ENCODE measurements at regions not wholly inside any gene's neighbourhood (a gene's known extent, or its start where the extent isn't known, plus 50 kb on each side); places are given as distances from the start of the nearest gene placed in this dataset.

DNA sequence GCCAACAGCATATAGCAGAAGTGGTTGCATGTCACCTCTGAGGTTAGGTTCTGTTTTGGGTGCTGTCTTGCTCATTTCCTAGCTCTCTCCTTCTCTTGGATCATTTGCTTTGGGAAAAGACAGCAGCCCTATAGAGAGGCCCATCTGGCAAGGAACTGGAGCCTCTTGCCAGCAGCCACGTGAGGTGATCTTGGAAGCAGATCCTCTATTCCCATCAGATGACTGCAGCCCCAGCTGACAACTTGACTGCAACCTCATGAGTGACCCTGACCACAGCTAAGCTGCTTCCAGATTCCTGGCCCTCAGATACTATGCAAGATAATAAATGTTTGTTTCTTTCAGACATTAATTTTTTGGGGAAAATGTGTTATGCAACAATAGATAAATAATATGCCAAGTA lies 213.3 kb upstream of the HS3ST4 start:
- WGBS (ENCODE audit: insufficient coverage, low lambda C conversion rate): no CpG with 5 or more reads among the region's 1 CpG

DNA sequence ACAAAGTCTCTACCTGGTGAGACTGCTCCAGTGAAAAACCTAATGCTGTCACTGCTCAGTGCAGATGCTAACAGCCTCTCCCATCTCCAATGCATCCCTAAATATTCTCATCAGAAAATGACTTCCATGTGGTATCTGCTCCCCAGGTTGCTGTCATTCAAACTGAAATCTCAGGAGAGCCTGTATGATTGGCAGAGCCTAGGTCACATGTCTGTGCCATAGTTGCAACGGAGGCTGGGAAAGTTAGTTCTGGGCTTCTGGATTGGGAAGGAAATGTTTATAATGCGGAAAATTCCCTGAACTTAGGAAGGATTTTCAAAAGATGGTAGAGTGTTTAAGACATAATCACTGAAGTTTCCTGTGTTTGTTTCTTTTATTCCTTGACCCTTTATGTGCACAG lies 206.4 kb upstream of the ZKSCAN2 start:
- no peaks in the 10 kb centered on the region for H3K36me3 ChIP-seq (ENCODE audit: control insufficient read depth, insufficient read depth, low read length)
- H3K4me1 ChIP-seq (ENCODE audit: control insufficient read depth, insufficient read depth, low read length): no peaks in the 10 kb centered on the region
- no peak for DNase-seq
- no peak overlapping the region for H3K27ac ChIP-seq (ENCODE audit: low read length)
- no peaks in the 10 kb centered on the region for H3K27me3 ChIP-seq (ENCODE audit: control insufficient read depth, insufficient read depth, low read length)
- H3K4me3 ChIP-seq (ENCODE audit: low read length): no peak overlapping the region
- no CpG with 5 or more reads among the region's 2 CpGs for WGBS (ENCODE audit: insufficient coverage, low lambda C conversion rate)
- no peaks in the 10 kb centered on the region for H3K9me3 ChIP-seq (ENCODE audit: control insufficient read depth, low read depth, low read length)

More for the DNA sequence above, 213.3 kb upstream of the HS3ST4 start:
- Histone ChIP-seq H3K27ac (ENCODE audit: low read length) (no peak overlapping the region), H3K4me3 (ENCODE audit: low read length) (no peak overlapping the region), H3K4me1 (ENCODE audit: control insufficient read depth, insufficient read depth, low read length) (no peaks in the 10 kb centered on the region), H3K27me3 (ENCODE audit: control insufficient read depth, insufficient read depth, low read length) (no peaks in the 10 kb centered on the region), H3K9me3 (ENCODE audit: control insufficient read depth, low read depth, low read length) (no peaks in the 10 kb centered on the region), H3K36me3 (ENCODE audit: control insufficient read depth, insufficient read depth, low read length) (no peaks in the 10 kb centered on the region)
- DNase-seq: no peak

DNA sequence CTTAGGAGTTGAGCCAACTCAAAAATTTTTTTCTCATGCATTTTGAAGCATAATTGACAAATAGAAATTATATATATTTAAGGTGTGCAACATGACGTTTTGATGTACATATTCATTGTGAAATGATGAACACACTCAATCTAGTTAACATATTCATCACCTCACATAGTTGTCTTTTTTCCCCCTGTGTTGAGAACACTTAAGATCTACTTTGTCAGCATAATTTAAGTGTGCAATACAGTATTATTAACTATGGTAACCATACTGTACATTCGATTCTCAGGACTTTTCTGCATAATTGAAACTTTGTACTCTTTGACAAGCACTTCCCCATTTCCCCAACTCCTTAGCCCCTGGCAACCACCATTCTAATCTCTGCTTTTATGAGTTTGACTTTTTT lies 192.2 kb upstream of the ZKSCAN2 start:
- DNase-seq: no peak
- WGBS (ENCODE audit: insufficient coverage, low lambda C conversion rate): 100% methylated on average over 1 of the region's 2 CpGs
- Histone ChIP-seq H3K9me3 (ENCODE audit: control insufficient read depth, low read depth, low read length) (no peaks in the 10 kb centered on the region), H3K27me3 (ENCODE audit: control insufficient read depth, insufficient read depth, low read length) (no peaks in the 10 kb centered on the region), H3K4me3 (ENCODE audit: low read length) (no peak overlapping the region), H3K4me1 (ENCODE audit: control insufficient read depth, insufficient read depth, low read length) (no peaks in the 10 kb centered on the region), H3K36me3 (ENCODE audit: control insufficient read depth, insufficient read depth, low read length) (no peaks in the 10 kb centered on the region), H3K27ac (ENCODE audit: low read length) (no peak overlapping the region)

DNA sequence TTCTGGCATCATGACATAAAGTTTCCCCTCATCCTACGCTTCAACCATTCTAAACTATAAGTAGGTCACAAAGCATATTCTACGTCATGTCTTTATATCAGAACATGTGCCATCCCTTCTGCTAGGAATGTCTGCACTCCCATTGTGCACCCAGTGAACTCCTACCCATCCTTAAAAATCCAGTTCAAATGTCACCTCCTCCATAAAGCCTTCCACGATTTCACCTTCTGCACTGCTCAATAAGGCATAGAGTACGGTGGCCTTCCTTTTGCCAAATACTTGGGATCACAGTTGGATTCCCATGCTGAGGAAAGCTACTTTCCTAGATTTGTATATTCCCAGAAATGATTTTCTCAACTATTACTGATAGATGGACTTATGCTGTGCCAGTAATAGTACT lies 186.3 kb upstream of the ZKSCAN2 start:
- no peak for DNase-seq
- no peaks in the 10 kb centered on the region for H3K27me3 ChIP-seq (ENCODE audit: control insufficient read depth, insufficient read depth, low read length)
- no peak overlapping the region for H3K4me3 ChIP-seq (ENCODE audit: low read length)
- no CpG with 5 or more reads among the region's 4 CpGs for WGBS (ENCODE audit: insufficient coverage, low lambda C conversion rate)
- H3K27ac ChIP-seq (ENCODE audit: low read length): no peak overlapping the region
- H3K4me1 ChIP-seq (ENCODE audit: control insufficient read depth, insufficient read depth, low read length): no peaks in the 10 kb centered on the region
- no peaks in the 10 kb centered on the region for H3K36me3 ChIP-seq (ENCODE audit: control insufficient read depth, insufficient read depth, low read length)
- H3K9me3 ChIP-seq (ENCODE audit: control insufficient read depth, low read depth, low read length): no peaks in the 10 kb centered on the region

DNA sequence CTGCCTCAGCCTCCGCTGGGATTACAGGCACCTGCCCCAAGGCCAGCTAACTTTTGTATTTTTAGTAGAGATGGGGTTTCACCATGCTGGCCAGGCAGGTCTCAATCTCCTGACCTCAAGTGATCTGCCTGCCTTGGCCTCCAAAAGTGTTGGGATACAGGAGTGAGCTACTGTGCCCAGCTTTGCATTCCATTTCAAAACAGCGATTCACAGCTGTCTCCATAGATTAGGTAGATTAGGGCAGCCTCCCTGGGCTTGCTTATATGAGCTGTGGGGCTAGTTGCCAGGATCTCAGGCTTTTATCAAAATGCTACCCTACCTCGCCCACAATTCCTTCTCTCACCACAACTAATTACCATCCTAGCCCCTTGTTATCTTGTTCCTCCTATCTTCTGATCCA lies 176.4 kb upstream of the ZKSCAN2 start:
- Histone ChIP-seq H3K4me1 (ENCODE audit: control insufficient read depth, insufficient read depth, low read length) (no peaks in the 10 kb centered on the region), H3K4me3 (ENCODE audit: low read length) (no peak overlapping the region), H3K27me3 (ENCODE audit: control insufficient read depth, insufficient read depth, low read length) (no peaks in the 10 kb centered on the region), H3K9me3 (ENCODE audit: control insufficient read depth, low read depth, low read length) (no peaks in the 10 kb centered on the region), H3K27ac (ENCODE audit: low read length) (no peak overlapping the region), H3K36me3 (ENCODE audit: control insufficient read depth, insufficient read depth, low read length) (no peaks in the 10 kb centered on the region)
- WGBS (ENCODE audit: insufficient coverage, low lambda C conversion rate): no CpG with 5 or more reads among the region's 3 CpGs
- DNase-seq: no peak

DNA sequence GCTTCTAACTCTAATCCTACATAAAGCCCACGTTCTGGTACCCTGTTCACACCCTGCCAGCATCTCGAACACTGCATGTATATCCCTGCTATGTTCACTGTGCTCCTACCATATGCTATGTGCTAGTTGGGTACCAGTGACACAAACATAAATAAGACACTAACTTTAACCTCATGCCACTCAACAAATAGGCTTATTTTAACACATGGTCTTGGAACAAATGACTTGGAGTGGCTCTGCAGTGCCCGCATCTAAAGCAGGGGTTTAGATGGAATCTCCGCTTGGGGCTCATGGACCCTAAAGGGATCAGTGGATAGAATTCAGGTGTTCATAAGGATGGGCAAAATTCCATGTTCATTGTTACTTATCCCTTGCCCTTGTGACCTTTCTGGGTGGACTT lies 175.7 kb upstream of the ZKSCAN2 start:
- WGBS (ENCODE audit: insufficient coverage, low lambda C conversion rate): 90% methylated on average over 2 of the region's 4 CpGs
- Histone ChIP-seq H3K27me3 (ENCODE audit: control insufficient read depth, insufficient read depth, low read length) (no peaks in the 10 kb centered on the region), H3K36me3 (ENCODE audit: control insufficient read depth, insufficient read depth, low read length) (no peaks in the 10 kb centered on the region), H3K9me3 (ENCODE audit: control insufficient read depth, low read depth, low read length) (no peaks in the 10 kb centered on the region), H3K4me3 (ENCODE audit: low read length) (no peak overlapping the region), H3K4me1 (ENCODE audit: control insufficient read depth, insufficient read depth, low read length) (no peaks in the 10 kb centered on the region), H3K27ac (ENCODE audit: low read length) (no peak overlapping the region)
- DNase-seq: no peak

DNA sequence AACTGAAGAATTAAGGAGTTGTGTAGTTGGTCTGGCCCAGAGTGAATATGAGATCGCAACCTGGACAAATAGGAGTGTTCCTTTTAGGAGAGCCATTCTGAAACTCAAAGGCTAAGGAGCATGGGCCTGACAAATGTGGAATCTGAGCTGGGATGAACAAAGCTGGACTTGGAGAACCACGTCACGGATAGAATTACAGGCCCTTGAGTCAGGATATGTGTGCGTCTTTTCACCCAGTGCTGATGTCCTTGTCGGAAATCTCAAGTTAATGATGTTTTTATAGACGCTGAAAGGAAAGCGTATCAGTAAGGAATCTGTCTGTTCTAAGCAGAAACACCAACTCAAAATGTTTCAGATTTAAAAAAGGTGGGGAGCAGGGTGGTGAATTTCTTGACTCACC lies 173.8 kb upstream of the ZKSCAN2 start:
- 82% methylated on average over 6 of the region's 7 CpGs for WGBS (ENCODE audit: insufficient coverage, low lambda C conversion rate)
- DNase-seq: no peak
- H3K36me3 ChIP-seq (ENCODE audit: control insufficient read depth, insufficient read depth, low read length): no peaks in the 10 kb centered on the region
- no peaks in the 10 kb centered on the region for H3K9me3 ChIP-seq (ENCODE audit: control insufficient read depth, low read depth, low read length)
- no peak overlapping the region for H3K27ac ChIP-seq (ENCODE audit: low read length)
- no peaks in the 10 kb centered on the region for H3K27me3 ChIP-seq (ENCODE audit: control insufficient read depth, insufficient read depth, low read length)
- no peak overlapping the region for H3K4me3 ChIP-seq (ENCODE audit: low read length)
- H3K4me1 ChIP-seq (ENCODE audit: control insufficient read depth, insufficient read depth, low read length): no peaks in the 10 kb centered on the region

DNA sequence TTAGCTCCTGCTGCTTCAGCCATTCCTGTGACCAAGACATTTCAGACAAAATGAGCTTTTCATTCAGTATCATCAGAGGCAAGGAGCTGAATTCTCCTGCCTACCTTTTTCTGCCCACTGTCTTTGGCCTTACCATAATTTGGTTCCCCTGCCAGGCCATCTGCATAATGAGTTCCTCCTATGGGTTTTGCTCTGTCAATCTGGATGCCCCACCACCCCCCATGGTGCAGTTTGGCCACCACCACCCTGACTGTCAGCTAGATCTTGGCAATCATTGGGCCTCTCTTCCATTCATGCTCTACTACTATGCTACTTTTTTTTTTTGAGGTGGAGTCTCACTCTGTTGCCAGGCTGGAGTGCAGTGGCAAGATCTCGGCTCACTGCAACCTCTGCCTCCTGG lies 169.2 kb upstream of the ZKSCAN2 start:
- Histone ChIP-seq H3K27me3 (ENCODE audit: control insufficient read depth, insufficient read depth, low read length) (no peaks in the 10 kb centered on the region), H3K4me1 (ENCODE audit: control insufficient read depth, insufficient read depth, low read length) (no peaks in the 10 kb centered on the region), H3K36me3 (ENCODE audit: control insufficient read depth, insufficient read depth, low read length) (no peaks in the 10 kb centered on the region), H3K4me3 (ENCODE audit: low read length) (no peak overlapping the region), H3K9me3 (ENCODE audit: control insufficient read depth, low read depth, low read length) (no peaks in the 10 kb centered on the region), H3K27ac (ENCODE audit: low read length) (no peak overlapping the region)
- no peak for DNase-seq
- no CpG with 5 or more reads among the region's 1 CpG for WGBS (ENCODE audit: insufficient coverage, low lambda C conversion rate)

DNA sequence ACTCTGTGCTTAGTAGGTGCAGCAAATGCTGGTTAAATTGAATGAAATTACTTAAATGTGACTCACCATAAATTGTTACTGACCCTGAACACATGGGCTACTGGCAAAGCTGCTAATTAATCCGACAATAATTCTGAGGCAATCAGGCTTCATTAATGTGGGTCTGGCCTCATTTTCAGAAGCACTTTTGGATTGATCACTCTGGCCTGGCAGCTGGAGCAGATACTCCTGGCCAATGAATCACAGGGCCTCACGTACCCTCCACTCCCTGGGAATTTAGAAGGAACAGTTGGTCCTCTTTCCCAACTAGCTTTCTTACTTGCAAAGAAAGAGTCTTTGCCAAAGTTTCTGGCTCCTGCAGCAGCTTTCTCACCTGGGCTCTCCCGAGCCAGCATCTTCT lies 162.0 kb upstream of the ZKSCAN2 start:
- WGBS (ENCODE audit: insufficient coverage, low lambda C conversion rate): no CpG with 5 or more reads among the region's 3 CpGs
- no peak for DNase-seq
- H3K9me3 ChIP-seq (ENCODE audit: control insufficient read depth, low read depth, low read length): no peaks in the 10 kb centered on the region
- no peaks in the 10 kb centered on the region for H3K27me3 ChIP-seq (ENCODE audit: control insufficient read depth, insufficient read depth, low read length)
- no peak overlapping the region for H3K27ac ChIP-seq (ENCODE audit: low read length)
- no peak overlapping the region for H3K4me3 ChIP-seq (ENCODE audit: low read length)
- H3K36me3 ChIP-seq (ENCODE audit: control insufficient read depth, insufficient read depth, low read length): no peaks in the 10 kb centered on the region
- H3K4me1 ChIP-seq (ENCODE audit: control insufficient read depth, insufficient read depth, low read length): no peaks in the 10 kb centered on the region

DNA sequence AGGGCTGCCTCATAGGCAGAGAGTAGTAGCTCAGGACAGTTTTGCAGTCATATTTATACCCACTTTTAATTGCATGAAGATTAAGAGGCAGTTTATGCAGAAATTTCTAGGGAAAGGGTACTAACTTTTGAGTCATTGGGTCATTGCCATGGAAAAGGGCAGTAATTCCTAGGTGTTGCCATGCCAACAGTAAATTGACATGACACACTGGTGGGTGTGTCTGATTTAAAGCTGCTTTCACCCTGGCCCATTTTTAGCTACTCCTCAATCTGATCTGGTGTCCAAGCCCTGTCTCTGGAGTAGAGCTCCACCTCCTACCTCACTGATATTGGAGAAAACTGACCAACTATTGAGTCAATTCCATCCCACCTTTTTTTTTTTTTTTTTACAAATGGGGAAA lies 161.5 kb upstream of the ZKSCAN2 start:
- no peaks in the 10 kb centered on the region for H3K36me3 ChIP-seq (ENCODE audit: control insufficient read depth, insufficient read depth, low read length)
- H3K9me3 ChIP-seq (ENCODE audit: control insufficient read depth, low read depth, low read length): no peaks in the 10 kb centered on the region
- no peak for DNase-seq
- no peak overlapping the region for H3K4me3 ChIP-seq (ENCODE audit: low read length)
- H3K27ac ChIP-seq (ENCODE audit: low read length): no peak overlapping the region
- H3K4me1 ChIP-seq (ENCODE audit: control insufficient read depth, insufficient read depth, low read length): no peaks in the 10 kb centered on the region
- H3K27me3 ChIP-seq (ENCODE audit: control insufficient read depth, insufficient read depth, low read length): no peaks in the 10 kb centered on the region

DNA sequence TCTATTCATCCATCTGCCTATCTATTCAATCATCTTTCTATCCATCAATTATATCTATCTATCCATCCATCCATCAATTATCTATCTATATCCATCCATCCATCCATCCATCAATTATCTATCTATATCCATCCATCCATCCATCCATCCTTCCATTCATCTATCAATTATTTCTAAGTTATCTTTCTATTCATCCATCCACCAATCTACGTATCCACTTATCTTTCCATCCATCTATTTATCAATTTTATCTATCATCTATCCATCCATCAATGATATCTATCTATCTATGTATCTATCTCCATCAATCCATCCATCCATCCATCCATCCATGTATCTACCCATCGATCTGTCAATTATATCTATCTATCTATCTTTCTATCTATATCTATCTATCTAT lies 158.4 kb upstream of the ZKSCAN2 start:
- Histone ChIP-seq H3K27me3 (ENCODE audit: control insufficient read depth, insufficient read depth, low read length) (no peaks in the 10 kb centered on the region), H3K9me3 (ENCODE audit: control insufficient read depth, low read depth, low read length) (no peaks in the 10 kb centered on the region), H3K27ac (ENCODE audit: low read length) (no peak overlapping the region), H3K4me1 (ENCODE audit: control insufficient read depth, insufficient read depth, low read length) (no peaks in the 10 kb centered on the region), H3K36me3 (ENCODE audit: control insufficient read depth, insufficient read depth, low read length) (no peaks in the 10 kb centered on the region), H3K4me3 (ENCODE audit: low read length) (no peak overlapping the region)
- WGBS (ENCODE audit: insufficient coverage, low lambda C conversion rate): 100% methylated on average over 2 of the region's 2 CpGs
- no peak for DNase-seq
